Lower leg skin (tissue), 4 donors: ENCODE measurements at regions not wholly inside any gene's neighbourhood (a gene's known extent, or its start where the extent isn't known, plus 50 kb on each side); places are given as distances from the start of the nearest gene placed in this dataset.

ENCODE experiments used
- DNase-seq, 2 donors: peaks; one replicate each; pipeline ENCODE4 v3.0.0-alpha.2; 2019; ENCODE audit warnings: low spot score in 2 of 2
- H3K4me3 ChIP-seq: fragments of 200-600 bp; sonication (generic); 2 replicates; pipeline ENCODE4 v1.5.1; 2017; ENCODE audit warnings: mild to moderate bottlenecking, low read depth; ENCODE audit not compliant: poor library complexity, severe bottlenecking
- POLR2A ChIP-seq, 2 donors: fragments of 450-650 bp; IDR thresholded peaks; one replicate each; pipeline ENCODE4 v1.6.1; 2016 to 2017; ENCODE audit warnings: antibody characterized with exemption in 2 of 2, mild to moderate bottlenecking in 1 of 2, moderate library complexity in 1 of 2
- WGBS, 2 donors: methylation state at CpG; one replicate each; pipeline ENCODE4 v1.1.5; 2018; 5-methylcytosine and 5-hydroxymethylcytosine counted together
- intact Hi-C: fragments of 100-400 bp; cut with DNase I; formaldehyde crosslinking; loops from one replicate; pipeline ENCODE4 v1.15.0; 2023; ENCODE audit warnings: low total_unique reads
- TF ChIP-seq, protein P1 (sequence below), 3 donors: fragments of 450-650 bp; IDR thresholded peaks; one replicate each; pipeline ENCODE4 v1.5.1; 2016; ENCODE audit warnings: antibody characterized with exemption in 3 of 3, mild to moderate bottlenecking in 3 of 3, moderate library complexity in 2 of 3

DNA sequence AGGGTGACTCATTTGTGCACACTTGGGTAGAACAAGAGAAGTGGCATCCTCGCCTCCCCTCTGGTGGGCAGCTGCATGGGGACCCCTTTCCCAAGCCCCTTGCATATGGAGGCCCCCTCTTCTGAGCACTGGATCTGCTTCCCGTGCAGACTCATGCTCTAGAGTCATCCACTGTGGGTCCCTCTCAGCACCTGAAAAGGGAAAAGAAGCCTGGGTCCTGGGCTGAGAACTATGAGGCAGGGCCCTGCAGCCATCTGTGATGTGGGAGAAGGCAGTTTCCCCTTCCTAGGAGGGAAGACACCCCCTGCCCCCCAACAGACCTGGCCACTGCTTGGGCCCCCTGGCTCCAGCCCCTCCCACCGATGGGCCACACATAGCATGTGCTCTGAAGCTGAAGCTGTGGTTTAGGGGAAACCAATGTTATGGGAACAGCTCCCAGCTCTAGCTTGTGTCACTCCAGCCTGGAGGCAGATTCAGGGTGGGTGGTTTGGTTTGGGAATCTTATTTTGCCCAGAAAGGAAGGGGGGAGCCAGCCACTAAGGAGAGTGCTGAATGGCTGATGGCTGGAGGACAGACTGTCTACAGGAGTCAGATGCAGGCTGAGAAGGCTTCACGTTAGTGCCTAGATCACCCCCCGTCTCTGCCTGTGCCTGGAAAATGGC, 172.8 kb downstream of the GLI2 start:
- whole genome bisulfite sequencing, 2 donors, result 70 to 75% methylated on average over 5 of the region's 5 CpGs
- intact Hi-C loops, result no loop called here
- no peak for DNase-seq
- TF ChIP-seq, protein P1, sequence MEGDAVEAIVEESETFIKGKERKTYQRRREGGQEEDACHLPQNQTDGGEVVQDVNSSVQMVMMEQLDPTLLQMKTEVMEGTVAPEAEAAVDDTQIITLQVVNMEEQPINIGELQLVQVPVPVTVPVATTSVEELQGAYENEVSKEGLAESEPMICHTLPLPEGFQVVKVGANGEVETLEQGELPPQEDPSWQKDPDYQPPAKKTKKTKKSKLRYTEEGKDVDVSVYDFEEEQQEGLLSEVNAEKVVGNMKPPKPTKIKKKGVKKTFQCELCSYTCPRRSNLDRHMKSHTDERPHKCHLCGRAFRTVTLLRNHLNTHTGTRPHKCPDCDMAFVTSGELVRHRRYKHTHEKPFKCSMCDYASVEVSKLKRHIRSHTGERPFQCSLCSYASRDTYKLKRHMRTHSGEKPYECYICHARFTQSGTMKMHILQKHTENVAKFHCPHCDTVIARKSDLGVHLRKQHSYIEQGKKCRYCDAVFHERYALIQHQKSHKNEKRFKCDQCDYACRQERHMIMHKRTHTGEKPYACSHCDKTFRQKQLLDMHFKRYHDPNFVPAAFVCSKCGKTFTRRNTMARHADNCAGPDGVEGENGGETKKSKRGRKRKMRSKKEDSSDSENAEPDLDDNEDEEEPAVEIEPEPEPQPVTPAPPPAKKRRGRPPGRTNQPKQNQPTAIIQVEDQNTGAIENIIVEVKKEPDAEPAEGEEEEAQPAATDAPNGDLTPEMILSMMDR (IDR thresholded peaks at IDR 0.05), result no peak
- no peak for TF ChIP-seq POLR2A (IDR thresholded peaks at IDR 0.05)
- H3K4me3 ChIP-seq, result no peak overlapping the region

DNA sequence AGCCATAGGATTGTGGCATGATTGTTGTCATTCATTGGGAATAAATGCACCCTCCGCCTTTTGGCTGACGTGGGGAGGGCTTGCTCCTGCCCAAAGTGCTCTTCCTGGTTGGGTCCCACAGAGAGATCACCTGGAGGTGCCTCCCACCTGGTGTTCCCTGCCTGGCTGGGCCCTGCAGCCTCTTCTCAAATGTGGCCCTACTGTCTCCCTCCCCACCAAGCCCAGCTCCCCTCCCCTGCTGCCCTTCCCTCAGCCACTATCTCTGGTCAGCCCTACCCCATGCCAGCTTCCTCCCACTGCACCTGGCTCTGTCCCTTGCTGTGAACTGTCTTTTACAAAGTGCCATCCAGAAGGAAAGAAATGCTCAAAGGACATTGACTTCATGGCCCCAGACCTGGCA, 173.4 kb downstream of the GLI2 start:
- intact Hi-C loops, result no loop called here
- no peak for DNase-seq
- TF ChIP-seq, protein P1 (IDR thresholded peaks at IDR 0.05), result no peak
- no peak for TF ChIP-seq POLR2A (IDR thresholded peaks at IDR 0.05)
- 91 to 95% methylated on average over 2 of the region's 2 CpGs for WGBS, 2 donors
- H3K4me3 ChIP-seq, result no peak overlapping the region

DNA sequence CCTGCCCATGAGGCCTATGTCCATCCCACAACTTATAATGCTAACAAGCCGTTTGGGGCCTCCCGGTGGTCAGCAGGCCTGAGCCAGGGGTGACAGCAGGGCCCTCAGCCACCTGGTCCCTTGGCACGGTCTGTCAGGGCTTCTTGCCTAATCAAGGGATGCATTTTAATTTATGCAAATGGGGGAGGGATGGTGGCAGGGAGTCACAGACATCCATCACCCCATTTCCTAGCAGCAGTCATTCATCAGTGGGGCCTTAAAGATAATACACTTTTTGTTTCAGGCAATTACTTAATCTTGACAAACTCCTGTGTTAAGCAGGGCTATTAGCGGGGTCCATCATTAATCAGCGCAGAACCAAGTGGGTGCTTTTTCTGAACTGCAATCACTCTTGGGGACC, 174.5 kb downstream of the GLI2 start:
- TF ChIP-seq POLR2A (IDR thresholded peaks at IDR 0.05), result no peak
- TF ChIP-seq, protein P1 (IDR thresholded peaks at IDR 0.05), result no peak
- WGBS, 2 donors, result 88 to 96% methylated on average over 5 of the region's 5 CpGs
- intact Hi-C loops, result no loop called here
- no peak for DNase-seq
- no peak overlapping the region for H3K4me3 ChIP-seq

DNA sequence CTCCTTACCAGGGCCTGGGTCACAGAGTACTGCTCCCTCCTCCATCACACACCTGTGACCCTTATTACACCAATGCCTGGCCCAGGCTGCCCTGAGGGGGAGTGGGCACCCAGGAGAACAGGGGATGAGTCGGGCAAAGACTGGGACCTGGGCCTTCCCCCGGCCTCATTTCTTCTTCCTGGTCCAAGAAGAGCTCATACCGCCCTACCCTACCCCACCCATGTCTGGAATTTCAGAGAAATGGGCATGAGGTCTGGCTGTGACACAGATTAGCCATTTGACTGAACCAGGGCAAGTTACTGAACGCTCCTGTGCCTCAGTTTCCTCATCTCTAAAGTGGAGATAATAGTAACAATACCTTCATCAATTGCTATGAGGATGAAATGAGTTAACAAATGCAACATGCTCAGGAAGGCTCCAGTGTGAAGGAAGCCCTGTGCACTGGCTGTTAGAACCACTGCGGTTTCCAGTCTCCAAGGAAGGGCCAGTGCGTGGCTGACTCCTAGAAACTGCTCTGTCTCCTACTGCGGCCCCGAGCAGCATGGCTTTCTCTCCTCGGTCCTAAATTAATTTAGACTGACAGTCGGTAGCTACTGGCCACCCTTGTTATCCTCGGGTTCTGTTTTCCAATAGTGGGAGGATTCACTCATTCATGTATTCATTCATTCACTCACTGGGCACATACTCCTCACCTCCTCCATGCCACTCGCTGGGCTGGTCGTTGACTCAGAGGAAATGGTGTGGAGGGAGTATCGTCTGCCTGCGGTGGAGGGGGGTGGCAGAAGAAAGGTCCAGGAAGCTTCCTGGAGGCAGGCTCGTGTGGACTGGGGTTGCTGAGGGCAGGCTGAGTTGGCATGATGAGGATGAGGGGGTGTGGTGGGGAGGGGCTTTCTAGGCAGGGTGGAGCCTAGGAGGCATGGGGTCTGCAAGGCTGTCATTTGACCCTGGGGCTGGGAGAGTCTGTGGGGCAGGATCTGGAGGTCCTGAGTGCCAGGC, 175.6 kb downstream of the GLI2 start:
- intact Hi-C loops, result no loop called here
- DNase-seq, result no peak
- 61 to 70% methylated on average over 16 of the region's 16 CpGs for WGBS, 2 donors
- H3K4me3 ChIP-seq, result no peak overlapping the region
- TF ChIP-seq, protein P1 (IDR thresholded peaks at IDR 0.05), result no peak
- TF ChIP-seq POLR2A (IDR thresholded peaks at IDR 0.05), result no peak

DNA sequence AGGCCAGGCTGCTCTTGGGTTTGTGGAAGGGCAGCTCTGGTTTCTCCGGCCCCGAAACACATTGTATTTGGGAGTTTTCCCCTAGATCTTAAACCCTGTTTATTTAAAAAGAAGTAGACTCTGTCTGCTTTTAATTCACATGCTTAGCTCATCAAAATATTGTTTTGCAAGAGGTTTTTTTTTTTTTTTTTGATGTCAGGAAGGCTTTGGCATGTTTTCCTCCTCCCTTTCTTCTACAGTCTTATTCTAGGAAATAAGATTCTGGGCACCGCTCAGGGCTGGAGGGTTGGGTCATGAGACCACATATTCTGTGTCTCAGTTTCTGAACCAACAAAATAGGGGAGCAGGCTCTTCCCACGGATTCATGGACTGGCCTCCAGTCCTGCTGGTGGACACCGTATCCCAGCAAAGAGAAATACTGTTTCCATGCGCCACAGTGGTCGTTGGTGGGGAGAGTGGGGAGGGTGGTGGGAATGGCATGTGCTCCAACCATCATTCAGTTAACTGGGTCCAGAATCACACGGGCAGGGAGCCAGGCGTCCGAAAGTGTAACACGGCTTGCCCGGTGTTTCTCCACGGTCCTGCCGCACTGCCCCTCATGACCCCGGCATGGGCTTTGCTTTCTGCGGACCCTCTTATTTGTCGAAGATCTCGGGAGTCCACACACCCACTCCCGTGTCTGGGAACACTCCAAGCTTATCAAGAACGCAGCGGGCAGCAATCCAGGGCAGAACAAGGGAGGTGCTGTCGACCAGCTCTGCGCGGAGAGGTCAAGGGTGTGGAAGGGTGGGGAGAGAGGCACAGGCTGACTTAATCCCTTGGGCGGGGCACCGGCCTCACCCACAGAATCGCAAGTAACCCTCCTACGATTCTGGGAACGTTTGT, 176.7 kb downstream of the GLI2 start:
- 33 to 55% methylated on average over 29 of the region's 29 CpGs for WGBS, 2 donors
- TF ChIP-seq POLR2A (IDR thresholded peaks at IDR 0.05), result no peak
- TF ChIP-seq, protein P1 (IDR thresholded peaks at IDR 0.05), result no peak
- DNase-seq, result peak in 1 of 2 donors; percentile 39
- intact Hi-C loops, result no loop called here
- no peak overlapping the region for H3K4me3 ChIP-seq
